ENCODE measurements at regions not wholly inside any gene's neighbourhood (a gene's known extent, or its start where the extent isn't known, plus 50 kb on each side); places are given as distances from the start of the nearest gene placed in this dataset.
"Not testable (repeated sequence)": the region's sequence is repeated elsewhere in the genome, so short reads cannot be mapped to it uniquely, and the experiment has no call there.

DNA sequence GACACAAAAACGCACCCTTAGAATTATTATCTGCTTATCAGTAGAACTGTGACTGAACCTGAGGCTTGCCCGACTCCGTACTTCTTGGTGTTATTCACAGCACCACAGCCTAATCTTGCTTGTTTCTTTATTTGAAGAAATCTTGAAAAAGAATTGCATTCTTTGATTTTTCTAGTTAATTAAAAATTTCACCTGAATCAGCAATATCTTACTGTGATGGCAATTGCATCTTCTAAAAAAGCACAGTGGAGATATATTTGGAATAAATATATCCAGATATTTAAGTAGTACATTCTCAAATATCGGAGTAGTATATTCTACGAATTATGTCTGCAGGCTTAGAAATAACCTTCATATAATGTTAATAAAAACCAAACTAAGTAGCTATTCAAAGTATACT lies 90.1 kb upstream of the LYSMD4 start:
- DNase-seq: no peak

DNA sequence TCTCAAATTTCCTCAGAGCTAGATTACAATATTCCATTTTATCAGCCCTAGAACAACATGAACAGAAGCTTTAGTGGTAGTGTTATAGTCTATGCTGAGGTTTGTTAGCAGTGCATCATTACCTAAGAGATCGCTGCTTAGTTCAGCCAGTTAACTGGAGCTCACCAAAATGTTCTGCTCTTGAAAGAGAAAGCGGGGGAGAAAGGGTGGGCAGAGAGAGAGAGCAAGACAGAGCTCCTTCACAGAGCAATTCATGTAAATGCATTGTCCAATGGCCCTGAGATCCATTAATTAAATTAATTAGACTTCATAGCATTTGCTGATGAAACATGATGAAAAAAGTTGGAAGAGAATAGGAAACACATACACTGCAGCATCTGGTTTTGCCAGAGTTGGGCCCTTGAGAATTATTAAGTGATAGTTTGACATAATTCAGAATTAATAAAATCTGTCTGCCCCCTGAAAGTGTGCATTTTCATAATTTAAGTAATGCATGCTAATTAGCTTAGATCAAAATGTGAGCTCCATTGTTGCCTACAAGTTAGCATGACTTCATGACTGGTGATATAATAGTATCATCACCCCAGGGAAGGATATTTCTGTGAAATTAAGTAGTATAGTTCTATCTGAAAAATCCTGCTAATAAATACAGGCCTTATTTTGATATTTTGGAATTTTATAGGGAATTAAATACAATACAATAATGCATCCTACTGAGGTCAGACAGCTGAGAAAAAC lies 86.9 kb upstream of the LYSMD4 start:
- DNase-seq: no peak

DNA sequence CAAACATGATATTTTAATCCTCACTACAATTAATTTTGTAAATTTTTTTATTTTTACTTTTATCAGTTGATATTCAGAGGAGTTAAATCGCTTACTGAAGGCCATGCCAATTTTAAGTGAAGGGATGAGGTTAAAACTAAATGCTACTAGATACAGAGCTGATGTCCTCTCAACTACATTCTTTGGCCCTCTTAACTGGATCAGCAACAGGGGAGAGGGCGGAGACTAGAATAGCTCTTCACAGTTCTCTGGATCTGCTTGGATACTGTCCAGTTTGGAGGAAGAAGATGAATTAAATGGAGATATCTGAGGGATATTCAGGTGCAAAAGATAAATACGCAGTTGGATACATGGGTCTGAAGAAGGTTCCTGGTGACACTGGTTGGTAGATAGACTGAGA lies 85.6 kb upstream of the LYSMD4 start:
- no peak for DNase-seq

DNA sequence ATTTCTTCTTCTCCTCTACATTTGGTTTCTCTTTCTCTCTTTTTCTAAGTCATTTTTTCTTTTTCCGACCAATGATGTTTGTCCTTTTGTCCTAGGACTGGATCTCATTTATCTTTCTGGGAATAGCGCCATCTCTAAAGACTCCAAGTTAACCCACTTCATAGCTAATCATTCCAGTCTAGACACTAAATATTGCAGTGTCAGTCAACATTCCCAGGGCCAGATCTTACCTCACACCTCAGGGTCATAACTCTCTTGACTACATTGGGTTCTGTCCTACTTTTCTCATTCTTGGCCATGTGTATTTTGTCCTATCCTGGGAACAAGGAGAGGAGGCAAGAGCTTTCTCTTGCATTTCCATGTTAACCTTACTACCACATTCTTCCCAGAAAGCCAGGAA lies 83.6 kb upstream of the LYSMD4 start:
- not testable (repeated sequence) for DNase-seq

DNA sequence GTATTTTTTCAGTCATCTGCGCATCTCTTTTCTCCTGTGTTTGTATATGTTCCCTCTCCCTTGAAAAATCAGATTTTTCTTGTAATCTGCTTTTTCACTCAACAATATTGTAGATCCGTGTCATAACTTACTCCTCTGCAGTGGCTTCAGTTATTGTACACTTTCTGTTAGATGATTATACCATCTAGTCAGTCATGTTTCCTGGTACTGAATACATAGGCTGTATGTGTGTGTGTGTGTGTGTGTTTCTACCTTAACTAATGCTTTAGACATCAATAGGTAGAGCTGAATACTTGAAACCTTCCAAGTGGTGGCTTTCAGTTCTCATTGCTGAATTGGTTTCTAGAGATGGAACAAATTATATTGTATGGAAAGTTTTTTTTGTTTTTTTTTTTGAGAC lies 77.4 kb upstream of the LYSMD4 start:
- not testable (repeated sequence) for DNase-seq

DNA sequence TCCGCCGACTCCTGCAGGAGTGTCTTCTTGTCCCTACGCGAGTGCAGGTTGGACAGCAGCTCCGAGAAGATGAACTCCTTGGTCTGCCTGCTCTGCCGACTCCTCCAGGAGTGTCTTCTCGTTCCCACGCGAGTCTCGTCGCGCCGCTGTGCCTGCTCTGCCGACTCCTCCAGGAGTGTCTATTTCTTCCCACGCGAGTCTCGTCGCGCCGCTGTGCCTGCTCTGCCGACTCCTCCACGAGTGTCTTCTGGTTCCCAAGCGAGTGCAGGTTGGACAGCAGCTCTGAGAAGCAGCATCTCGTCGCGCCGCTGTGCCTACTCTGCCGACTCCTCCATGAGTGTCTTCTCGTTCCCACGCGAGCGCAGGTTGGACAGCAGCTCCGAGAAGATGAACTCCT lies 66.6 kb upstream of the LYSMD4 start:
- DNase-seq: peak in 1 of 56 donors; percentile 3

DNA sequence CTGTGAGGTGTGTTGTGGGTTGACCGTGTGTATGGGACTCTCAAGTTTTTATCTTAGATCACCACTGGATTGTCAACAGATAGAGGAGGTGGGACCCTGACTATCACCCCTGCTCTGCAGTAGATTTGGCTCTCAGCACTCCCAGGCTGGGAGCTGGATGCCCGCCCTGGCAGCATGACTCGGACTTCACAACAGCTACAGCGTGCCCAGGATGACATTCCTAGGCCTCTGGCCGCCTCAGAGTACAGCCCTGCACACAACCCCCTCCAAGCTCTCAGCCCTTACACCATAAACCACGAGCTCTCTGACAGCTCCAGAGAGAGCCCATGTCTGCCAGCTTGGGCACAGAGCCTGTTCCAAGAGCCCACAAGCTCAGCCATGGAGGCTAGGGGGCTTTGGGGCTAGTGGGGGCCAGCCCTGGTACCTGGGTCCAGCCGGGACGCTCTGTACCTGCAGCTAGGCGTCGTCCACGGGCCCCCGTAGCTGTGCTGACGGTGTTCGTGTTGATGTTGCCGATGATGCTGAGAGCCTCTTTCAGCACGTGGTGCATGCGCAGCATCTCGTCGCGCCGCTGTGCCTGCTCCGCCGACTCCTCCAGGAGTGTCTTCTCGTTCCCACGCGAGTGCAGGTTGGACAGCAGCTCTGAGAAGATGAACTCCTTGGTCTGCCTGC lies 66.1 kb upstream of the LYSMD4 start:
- peak in 1 of 56 donors; percentile 10 for DNase-seq

DNA sequence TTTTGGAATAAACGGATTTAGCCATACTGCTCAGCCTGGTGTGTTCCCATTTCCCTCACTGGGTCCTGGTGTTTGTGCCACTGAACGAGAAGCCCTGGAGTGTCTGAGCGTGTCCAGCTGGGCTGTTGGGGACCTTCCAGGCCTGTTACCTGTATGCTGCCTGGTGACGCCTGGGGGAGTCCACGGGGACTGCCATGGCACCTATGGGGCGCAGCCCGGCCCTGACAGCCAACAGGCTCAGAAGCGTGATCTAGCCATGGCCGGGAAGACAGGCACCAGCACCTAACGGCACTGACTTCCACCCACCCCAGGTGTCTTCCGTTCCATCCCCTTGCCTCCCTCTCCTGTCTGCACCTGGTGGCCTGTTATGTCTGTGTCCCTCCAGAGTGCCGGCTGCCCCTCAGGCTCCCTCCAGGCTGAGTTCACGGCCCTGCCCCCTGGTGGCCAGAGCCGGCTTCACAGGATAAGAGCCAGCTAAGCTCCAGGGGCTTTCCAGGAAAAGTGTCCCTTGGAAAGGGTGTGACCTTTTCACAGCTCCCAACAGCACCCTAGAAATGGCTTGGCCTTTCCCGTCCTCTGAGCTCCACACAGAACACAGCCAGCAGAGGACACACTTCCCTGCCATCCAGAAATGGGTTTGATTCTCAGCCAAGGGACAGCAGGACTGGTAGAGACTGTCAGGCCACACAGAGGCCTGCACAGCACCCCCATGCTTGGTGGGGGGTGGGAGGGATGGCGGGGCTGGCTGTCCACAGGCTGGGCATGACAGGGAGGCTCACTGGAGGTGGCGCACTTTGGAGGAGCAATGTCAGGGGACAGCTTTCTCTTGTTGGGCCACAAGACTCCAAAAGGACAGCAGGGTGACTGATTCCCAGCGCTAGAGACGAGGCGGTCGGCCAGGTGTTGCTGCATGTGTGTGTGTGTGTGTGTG lies 64.0 kb upstream of the LYSMD4 start:
- DNase-seq: not testable (repeated sequence)

DNA sequence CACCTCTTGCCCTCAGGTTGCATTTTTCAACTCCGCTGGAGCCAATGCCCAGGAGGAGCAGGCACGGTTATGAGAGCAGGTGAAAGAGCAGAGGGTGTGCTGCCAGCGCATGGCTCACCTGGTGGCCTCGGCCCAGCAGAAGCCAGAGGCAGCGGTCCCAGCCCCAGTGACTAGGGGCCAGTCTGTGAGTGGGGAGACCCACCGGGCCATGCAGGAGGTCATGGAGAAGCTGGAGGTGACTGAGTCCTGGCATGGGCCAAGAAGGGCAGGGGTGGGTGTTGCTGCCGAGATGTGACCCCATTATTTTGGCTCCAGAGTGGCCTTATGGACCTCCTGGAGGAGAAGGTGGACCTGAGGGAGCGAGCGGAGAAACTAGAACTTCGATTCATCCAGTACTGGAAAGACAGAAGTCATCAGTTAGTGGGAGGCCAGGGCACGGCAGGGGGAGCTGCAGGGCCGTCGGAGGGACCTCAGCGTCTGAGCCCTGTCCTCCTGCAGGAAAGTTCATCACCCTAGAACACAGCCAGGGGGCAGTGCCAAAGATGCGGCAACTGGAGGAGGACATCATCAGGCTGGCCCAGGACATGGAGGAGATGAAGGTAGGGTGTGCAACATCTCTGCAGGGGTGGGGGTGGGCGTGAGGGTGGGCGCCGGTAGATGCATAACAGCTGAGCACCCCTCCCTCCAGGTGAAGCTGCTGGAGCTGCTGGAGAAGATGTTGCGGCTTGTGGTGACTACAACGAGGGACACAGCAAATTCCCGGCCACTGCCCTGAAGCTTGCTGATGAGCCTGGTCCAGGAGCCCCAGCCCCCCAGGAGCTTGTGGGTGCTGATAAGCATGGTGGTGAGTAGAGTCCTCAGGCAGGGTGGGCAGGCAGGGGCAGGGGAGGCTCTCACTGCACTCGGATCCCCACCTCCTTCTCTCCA lies 58.9 kb upstream of the LYSMD4 start:
- DNase-seq: not testable (repeated sequence)

DNA sequence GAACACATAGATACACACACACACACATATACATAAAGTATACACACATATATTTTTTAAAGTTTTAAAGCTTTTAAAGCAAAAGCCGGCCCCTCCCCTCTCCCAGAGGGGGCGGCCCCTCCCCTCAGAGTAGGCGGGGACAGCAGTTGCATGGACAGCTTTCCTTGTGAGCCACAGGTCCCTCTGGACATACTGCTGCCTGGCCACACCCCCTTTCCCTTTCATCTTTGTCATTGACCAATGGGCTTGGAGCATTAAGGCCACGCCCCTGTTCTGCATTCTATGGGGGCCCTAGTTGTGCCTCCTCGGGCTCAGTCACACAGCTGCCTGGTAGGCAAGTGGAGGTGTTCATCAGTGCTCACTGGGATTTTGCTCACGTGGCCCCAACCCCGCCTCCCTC lies 57.5 kb upstream of the LYSMD4 start:
- DNase-seq: not testable (repeated sequence)

DNA sequence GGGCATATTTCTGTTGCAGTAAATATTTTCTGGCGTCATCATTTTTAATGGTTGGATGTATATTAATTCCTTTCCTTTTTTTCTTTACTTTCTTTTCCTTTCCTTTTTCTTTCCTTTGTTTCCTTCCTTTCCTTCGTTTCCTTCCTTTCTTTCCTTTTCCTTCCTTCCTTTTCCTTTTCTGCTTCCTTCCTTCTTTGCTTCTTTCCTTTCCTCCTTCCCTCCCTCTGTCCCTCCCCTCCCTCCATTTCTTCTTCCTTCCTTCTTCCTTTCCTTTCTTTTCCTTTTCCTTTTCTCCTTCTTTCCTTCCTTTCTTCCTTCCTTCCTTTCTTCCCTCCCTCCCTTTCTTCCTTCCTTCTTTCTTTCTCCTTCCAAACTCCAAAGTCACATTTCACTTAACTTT lies 54.9 kb upstream of the LYSMD4 start:
- no peak for DNase-seq

DNA sequence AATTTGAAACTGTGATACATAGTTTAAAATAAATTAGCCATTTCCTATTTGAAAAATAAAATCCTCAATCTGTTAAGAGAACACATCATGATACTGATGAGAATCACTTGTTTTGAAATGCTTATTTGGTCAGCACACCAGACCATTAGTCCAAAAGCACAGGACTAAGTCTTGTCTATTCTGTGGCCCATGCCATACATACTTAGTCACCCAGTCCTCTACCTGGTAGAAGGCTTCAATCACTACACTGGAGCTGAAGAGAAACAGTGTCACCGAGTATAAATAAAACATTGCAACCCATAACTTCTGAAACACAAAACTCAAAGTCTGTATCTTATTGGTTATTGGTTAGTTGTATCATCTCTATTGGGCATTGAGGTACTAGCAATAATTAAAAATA lies 51.6 kb upstream of the LYSMD4 start:
- DNase-seq: not testable (repeated sequence)

DNA sequence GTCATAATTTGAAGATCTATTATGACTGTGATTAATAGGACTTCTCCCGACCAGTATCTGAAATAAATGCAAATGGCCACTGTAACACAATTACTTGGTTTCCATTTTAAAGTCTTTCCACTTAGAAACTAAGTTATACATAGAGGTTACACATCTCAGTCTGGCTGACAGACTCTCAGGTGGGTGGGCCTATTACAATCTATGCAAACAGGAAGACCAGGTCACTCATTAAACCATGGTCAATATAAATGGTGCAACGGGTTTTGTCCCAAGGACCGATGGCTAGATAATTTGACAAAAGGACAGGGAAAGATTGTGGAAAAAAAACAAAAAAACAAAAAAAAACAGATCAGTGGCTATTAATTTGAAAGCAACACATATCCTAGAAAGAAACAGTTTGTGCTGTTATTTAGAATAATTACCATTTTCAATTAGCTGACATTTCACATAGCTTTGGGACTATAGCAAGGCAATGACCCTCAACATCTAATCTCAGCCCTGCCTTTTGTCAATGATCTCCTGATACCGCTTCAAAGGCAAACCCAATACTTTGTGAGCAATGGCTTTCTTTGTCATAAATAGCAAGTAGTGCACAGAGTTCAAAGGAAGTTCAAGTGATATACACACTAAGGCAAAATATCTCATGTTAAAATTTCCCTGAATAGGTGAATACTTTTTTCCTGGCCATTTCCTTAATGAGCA lies 50.8 kb upstream of the LYSMD4 start:
- not testable (repeated sequence) for DNase-seq

Data from nucleus accumbens (tissue), 56 donors.